ENCODE measurements at regions not wholly inside any gene's neighbourhood (a gene's known extent, or its start where the extent isn't known, plus 50 kb on each side); places are given as distances from the start of the nearest gene placed in this dataset.

- TF ChIP-seq CTCF (IDR thresholded peaks at IDR 0.05; ENCODE audit: low read length) (no peak), EZH2phosphoT487 (IDR thresholded peaks at IDR 0.05; ENCODE audit: low read length) (no peak)
Measured at GRCh38 chr2:210839450-210839849, 283.1 kb downstream of the CPS1 start.
